ENCODE measurements at regions not wholly inside any gene's neighbourhood (a gene's known extent, or its start where the extent isn't known, plus 50 kb on each side); places are given as distances from the start of the nearest gene placed in this dataset.

DNA sequence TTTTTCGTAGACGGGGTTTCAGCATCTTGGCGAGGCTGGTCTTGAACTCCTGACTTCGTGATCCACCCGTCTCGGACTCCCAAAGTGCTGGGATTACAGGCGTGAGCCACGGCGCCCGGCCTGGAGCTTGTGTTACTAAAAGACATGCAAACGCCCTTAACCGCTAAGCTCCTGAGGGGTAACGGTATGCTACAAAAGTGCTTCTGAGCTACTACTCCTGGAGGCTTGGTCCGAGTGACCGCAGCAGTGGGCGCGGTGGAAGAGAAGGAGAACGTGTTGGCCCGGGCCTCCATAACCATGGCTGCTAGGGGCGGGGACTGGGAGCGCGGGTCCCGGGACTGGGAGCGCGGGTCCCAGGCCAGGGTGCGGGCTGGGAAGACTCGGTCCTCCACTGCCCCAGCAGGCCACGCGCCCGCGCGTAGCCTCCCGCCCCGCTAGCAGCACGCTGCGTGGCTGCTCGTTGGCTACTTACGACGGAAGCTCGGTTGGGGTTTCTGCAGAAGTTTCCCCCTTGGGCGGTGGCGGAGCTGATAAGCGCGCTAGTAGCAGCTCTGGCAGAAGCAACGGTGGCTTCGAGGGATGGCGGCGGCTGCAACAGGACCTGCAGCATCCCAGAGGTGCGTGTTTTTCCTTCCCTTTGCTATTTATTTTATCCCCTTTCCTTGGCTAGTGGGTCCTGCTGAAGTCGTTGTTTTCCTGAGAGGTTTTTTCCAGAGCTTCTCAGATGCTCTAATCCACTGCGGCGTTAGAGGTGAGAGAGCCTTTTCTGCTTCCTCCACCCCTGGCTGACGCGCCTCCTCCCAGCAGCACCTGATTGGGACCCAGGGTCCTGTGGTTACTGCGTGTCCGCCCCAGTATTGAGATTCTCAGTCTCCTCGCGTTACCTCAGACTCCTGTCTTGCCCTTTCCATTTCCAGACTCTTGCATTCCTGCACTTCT, 69.2 kb upstream of the CCDC180 start (continued):
- TF ChIP-seq JUND (CRISPR knock-in tag; IDR thresholded peaks at IDR 0.05) (no peak), ELF3 (CRISPR knock-in tag; IDR thresholded peaks at IDR 0.05) (no peak), KAT8 (CRISPR knock-in tag; IDR thresholded peaks at IDR 0.05) (peak; percentile 66), ZNF589 (CRISPR knock-in tag; conservative IDR thresholded peaks at IDR 0.05) (no peak), HNRNPLL (IDR thresholded peaks at IDR 0.05; ENCODE audit: low read depth, low read length, poor library complexity, severe bottlenecking) (peak; percentile 58), TBX2 (CRISPR knock-in tag; IDR thresholded peaks at IDR 0.05; ENCODE audit: borderline replicate concordance) (no peak), NFE2L1 (CRISPR knock-in tag; IDR thresholded peaks at IDR 0.05; ENCODE audit: borderline replicate concordance) (no peak), SP2 (CRISPR knock-in tag; IDR thresholded peaks at IDR 0.05) (peak; percentile 28; the same call in 1 of the 2 replicates), RAD51 (IDR thresholded peaks at IDR 0.05; ENCODE audit: borderline replicate concordance) (no peak), CREB1 (IDR thresholded peaks at IDR 0.05) (no peak), CREB1 (CRISPR knock-in tag; IDR thresholded peaks at IDR 0.05) (peak; percentile 47; the same call in 1 of the 2 replicates), THYN1 (CRISPR knock-in tag; IDR thresholded peaks at IDR 0.05; ENCODE audit: borderline replicate concordance, low read depth) (no peak), CREM (IDR thresholded peaks at IDR 0.05) (no peak), CREM (CRISPR knock-in tag; IDR thresholded peaks at IDR 0.05) (no peak)
- TF ChIP-seq, protein P1, sequence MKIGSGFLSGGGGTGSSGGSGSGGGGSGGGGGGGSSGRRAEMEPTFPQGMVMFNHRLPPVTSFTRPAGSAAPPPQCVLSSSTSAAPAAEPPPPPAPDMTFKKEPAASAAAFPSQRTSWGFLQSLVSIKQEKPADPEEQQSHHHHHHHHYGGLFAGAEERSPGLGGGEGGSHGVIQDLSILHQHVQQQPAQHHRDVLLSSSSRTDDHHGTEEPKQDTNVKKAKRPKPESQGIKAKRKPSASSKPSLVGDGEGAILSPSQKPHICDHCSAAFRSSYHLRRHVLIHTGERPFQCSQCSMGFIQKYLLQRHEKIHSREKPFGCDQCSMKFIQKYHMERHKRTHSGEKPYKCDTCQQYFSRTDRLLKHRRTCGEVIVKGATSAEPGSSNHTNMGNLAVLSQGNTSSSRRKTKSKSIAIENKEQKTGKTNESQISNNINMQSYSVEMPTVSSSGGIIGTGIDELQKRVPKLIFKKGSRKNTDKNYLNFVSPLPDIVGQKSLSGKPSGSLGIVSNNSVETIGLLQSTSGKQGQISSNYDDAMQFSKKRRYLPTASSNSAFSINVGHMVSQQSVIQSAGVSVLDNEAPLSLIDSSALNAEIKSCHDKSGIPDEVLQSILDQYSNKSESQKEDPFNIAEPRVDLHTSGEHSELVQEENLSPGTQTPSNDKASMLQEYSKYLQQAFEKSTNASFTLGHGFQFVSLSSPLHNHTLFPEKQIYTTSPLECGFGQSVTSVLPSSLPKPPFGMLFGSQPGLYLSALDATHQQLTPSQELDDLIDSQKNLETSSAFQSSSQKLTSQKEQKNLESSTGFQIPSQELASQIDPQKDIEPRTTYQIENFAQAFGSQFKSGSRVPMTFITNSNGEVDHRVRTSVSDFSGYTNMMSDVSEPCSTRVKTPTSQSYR (CRISPR knock-in tag; IDR thresholded peaks at IDR 0.05; ENCODE audit: borderline replicate concordance), result no peak
- TF ChIP-seq, protein P2, sequence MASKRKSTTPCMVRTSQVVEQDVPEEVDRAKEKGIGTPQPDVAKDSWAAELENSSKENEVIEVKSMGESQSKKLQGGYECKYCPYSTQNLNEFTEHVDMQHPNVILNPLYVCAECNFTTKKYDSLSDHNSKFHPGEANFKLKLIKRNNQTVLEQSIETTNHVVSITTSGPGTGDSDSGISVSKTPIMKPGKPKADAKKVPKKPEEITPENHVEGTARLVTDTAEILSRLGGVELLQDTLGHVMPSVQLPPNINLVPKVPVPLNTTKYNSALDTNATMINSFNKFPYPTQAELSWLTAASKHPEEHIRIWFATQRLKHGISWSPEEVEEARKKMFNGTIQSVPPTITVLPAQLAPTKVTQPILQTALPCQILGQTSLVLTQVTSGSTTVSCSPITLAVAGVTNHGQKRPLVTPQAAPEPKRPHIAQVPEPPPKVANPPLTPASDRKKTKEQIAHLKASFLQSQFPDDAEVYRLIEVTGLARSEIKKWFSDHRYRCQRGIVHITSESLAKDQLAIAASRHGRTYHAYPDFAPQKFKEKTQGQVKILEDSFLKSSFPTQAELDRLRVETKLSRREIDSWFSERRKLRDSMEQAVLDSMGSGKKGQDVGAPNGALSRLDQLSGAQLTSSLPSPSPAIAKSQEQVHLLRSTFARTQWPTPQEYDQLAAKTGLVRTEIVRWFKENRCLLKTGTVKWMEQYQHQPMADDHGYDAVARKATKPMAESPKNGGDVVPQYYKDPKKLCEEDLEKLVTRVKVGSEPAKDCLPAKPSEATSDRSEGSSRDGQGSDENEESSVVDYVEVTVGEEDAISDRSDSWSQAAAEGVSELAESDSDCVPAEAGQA (IDR thresholded peaks at IDR 0.05; ENCODE audit: low read depth), result no peak
- TF ChIP-seq, protein P2 (CRISPR knock-in tag; IDR thresholded peaks at IDR 0.05; ENCODE audit: borderline replicate concordance), result 0 out of 2 replicates have a peak, but pooled peaks have one; percentile 33
- TF ChIP-seq, protein P3, sequence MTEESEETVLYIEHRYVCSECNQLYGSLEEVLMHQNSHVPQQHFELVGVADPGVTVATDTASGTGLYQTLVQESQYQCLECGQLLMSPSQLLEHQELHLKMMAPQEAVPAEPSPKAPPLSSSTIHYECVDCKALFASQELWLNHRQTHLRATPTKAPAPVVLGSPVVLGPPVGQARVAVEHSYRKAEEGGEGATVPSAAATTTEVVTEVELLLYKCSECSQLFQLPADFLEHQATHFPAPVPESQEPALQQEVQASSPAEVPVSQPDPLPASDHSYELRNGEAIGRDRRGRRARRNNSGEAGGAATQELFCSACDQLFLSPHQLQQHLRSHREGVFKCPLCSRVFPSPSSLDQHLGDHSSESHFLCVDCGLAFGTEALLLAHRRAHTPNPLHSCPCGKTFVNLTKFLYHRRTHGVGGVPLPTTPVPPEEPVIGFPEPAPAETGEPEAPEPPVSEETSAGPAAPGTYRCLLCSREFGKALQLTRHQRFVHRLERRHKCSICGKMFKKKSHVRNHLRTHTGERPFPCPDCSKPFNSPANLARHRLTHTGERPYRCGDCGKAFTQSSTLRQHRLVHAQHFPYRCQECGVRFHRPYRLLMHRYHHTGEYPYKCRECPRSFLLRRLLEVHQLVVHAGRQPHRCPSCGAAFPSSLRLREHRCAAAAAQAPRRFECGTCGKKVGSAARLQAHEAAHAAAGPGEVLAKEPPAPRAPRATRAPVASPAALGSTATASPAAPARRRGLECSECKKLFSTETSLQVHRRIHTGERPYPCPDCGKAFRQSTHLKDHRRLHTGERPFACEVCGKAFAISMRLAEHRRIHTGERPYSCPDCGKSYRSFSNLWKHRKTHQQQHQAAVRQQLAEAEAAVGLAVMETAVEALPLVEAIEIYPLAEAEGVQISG (CRISPR knock-in tag; IDR thresholded peaks at IDR 0.05), result peak; percentile 99
